ENCODE measurements at regions not wholly inside any gene's neighbourhood (a gene's known extent, or its start where the extent isn't known, plus 50 kb on each side); places are given as distances from the start of the nearest gene placed in this dataset.

- no peak overlapping the region for H3K4me3 ChIP-seq (ENCODE audit: low read depth, low read length)
Observed at GRCh38 chr4:20318909-20319277, 67.2 kb downstream of the SLIT2 start.

GRCh38 chr4:20319825-20320612, 68.3 kb downstream of the SLIT2 start:
- TF ChIP-seq, protein P1, sequence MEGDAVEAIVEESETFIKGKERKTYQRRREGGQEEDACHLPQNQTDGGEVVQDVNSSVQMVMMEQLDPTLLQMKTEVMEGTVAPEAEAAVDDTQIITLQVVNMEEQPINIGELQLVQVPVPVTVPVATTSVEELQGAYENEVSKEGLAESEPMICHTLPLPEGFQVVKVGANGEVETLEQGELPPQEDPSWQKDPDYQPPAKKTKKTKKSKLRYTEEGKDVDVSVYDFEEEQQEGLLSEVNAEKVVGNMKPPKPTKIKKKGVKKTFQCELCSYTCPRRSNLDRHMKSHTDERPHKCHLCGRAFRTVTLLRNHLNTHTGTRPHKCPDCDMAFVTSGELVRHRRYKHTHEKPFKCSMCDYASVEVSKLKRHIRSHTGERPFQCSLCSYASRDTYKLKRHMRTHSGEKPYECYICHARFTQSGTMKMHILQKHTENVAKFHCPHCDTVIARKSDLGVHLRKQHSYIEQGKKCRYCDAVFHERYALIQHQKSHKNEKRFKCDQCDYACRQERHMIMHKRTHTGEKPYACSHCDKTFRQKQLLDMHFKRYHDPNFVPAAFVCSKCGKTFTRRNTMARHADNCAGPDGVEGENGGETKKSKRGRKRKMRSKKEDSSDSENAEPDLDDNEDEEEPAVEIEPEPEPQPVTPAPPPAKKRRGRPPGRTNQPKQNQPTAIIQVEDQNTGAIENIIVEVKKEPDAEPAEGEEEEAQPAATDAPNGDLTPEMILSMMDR (IDR thresholded peaks at IDR 0.05; ENCODE audit: low read depth, low read length), result no peak
- H3K4me3 ChIP-seq (ENCODE audit: low read depth, low read length), result no peak overlapping the region

More at GRCh38 chr4:20318909-20319277, 67.2 kb downstream of the SLIT2 start:
- TF ChIP-seq, protein P1 (IDR thresholded peaks at IDR 0.05; ENCODE audit: low read depth, low read length), result no peak

- no peak overlapping the region for H3K4me3 ChIP-seq (ENCODE audit: low read depth, low read length)
- TF ChIP-seq, protein P1 (IDR thresholded peaks at IDR 0.05; ENCODE audit: low read depth, low read length), result no peak
Observed at GRCh38 chr4:20323991-20324390, 72.3 kb downstream of the SLIT2 start.

- TF ChIP-seq, protein P1 (IDR thresholded peaks at IDR 0.05; ENCODE audit: low read depth, low read length), result no peak
Observed at GRCh38 chr4:20326460-20326859, 74.8 kb downstream of the SLIT2 start.

GRCh38 chr4:20326977-20327376, 75.3 kb downstream of the SLIT2 start:
- H3K4me3 ChIP-seq (ENCODE audit: low read depth, low read length), result no peak overlapping the region
- TF ChIP-seq, protein P1 (IDR thresholded peaks at IDR 0.05; ENCODE audit: low read depth, low read length), result no peak

More at GRCh38 chr4:20326460-20326859, 74.8 kb downstream of the SLIT2 start:
- no peak overlapping the region for H3K4me3 ChIP-seq (ENCODE audit: low read depth, low read length)

GRCh38 chr4:20327808-20328207, 76.1 kb downstream of the SLIT2 start:
- TF ChIP-seq, protein P1 (IDR thresholded peaks at IDR 0.05; ENCODE audit: low read depth, low read length), result no peak
- H3K4me3 ChIP-seq (ENCODE audit: low read depth, low read length), result no peak overlapping the region

DNA sequence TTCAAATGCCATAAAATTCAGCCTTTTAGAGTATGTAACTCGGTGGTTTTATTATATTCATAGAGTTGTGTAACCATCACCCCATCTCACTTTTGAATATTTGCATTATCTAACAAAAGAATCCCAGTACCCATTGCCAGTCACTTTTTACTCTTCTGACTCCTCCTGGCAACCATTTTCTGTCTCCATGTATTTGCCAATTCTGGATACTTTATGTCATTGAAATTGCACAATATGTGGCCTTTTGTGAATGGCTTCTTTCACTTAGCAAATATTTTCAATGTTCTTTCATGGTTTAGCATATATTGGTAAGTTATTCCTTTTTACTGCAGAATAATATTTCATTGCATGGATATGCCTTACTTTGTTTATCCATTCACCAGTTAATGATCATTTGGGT, 79.9 kb downstream of the SLIT2 start:
- TF ChIP-seq, protein P1 (IDR thresholded peaks at IDR 0.05; ENCODE audit: low read depth, low read length), result no peak
- H3K4me3 ChIP-seq (ENCODE audit: low read depth, low read length), result no peak overlapping the region
